Right lobe of liver (tissue), 6 donors: ENCODE measurements at regions not wholly inside any gene's neighbourhood (a gene's known extent, or its start where the extent isn't known, plus 50 kb on each side); places are given as distances from the start of the nearest gene placed in this dataset.
A peak's percentile ranks its signal among the peaks of the same experiment; 100 is the strongest.

ENCODE experiments used
- ATAC-seq, 4 donors: fragments of 200-7000 bp; cut with Tn5 transposase; one replicate each; pipeline ENCODE4 v1.9.1; 2020; ENCODE audit warnings: mild to moderate bottlenecking in 4 of 4, moderate library complexity in 4 of 4
- DNase-seq, 3 donors: peaks; one replicate each; pipeline ENCODE4 v3.0.0-alpha.2; 2020
- H3K27ac ChIP-seq, 3 donors: fragments of 200-600 bp; one replicate each; pipeline ENCODE4 v1.8.0; 2022
- H3K27me3 ChIP-seq, 2 donors: fragments of 200-600 bp; one replicate each; pipeline ENCODE4 v1.8.0; 2022
- H3K36me3 ChIP-seq, 4 donors: fragments of 200-600 bp; sonication (generic) in 1 of 4; one replicate each; pipeline versions ENCODE4 v1.5.1 to v1.8.0; 2017 to 2022; ENCODE audit warnings: control low read depth in 1 of 4
- H3K4me1 ChIP-seq, 4 donors: fragments of 200-600 bp; sonication (generic) in 1 of 4; one replicate each; pipeline versions ENCODE4 v1.5.1 to v1.8.0; 2017 to 2022; ENCODE audit warnings: control low read depth in 1 of 4
- H3K4me3 ChIP-seq, 3 donors: fragments of 200-600 bp; one replicate each; pipeline ENCODE4 v1.8.0; 2022
- H3K9me3 ChIP-seq, 4 donors: fragments of 200-600 bp; sonication (generic) in 1 of 4; one replicate each; pipeline versions ENCODE4 v1.5.1 to v1.8.0; 2017 to 2022; ENCODE audit warnings: control low read depth in 1 of 4
- POLR2A ChIP-seq: fragments of 450-650 bp; IDR thresholded peaks from one replicate; pipeline ENCODE4 v1.6.1; 2017; ENCODE audit warnings: antibody characterized with exemption, mild to moderate bottlenecking
- WGBS: methylation state at CpG from one replicate; pipeline ENCODE4 v1.1.6; 2018; ENCODE audit warnings: low coverage, low lambda C conversion rate; ENCODE audit not compliant: insufficient coverage; ENCODE audit errors: missing lambda C conversion rate; 5-methylcytosine and 5-hydroxymethylcytosine counted together
- intact Hi-C, 2 donors: fragments of 100-400 bp; cut with DNase I; formaldehyde crosslinking; loops; one replicate each; pipeline versions ENCODE4 v1.11.2 to v1.14.1; 2022
- TF ChIP-seq, protein P1 (sequence below), 4 donors: fragments of 200-600 bp in 3 of 4; fragments of 450-650 bp in 1 of 4; IDR thresholded peaks; one replicate each; pipeline versions ENCODE4 v1.5.1 to v1.8.0; 2016 to 2022; ENCODE audit warnings: antibody characterized with exemption in 4 of 4, mild to moderate bottlenecking in 2 of 4
- donor health status: DM: no; HTN: yes; CAD: no.
- donor health status: DM: no; HTN: no; CAD: no.
- donor health status: DM: no; HTN: no; CAD: no.
- donor health status: DM: no; HTN: yes; CAD: no.
- donor health status: DM: no; HTN: yes; CAD: no.

DNA sequence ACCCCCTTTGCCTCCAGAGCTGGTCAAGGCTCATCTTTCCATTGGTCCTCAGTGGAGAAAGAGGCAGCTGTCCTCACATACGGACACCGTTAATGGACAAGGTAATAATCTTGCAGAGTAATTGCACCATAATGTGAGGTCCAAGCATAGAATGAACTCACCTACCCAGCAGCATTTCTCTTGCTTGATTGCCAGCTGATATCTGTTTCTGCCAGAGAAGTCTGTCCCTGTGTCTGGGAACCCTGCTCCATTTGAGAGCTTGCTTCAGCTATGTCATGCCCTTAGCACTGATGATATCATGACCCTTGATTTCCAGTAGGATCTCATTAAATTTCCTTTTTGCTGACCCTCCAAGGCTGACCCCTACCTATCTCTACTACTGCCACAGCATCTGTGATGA, 154.6 kb downstream of the PIK3R1 start:
- no peak for DNase-seq
- Histone ChIP-seq H3K36me3 (no peaks in the 10 kb centered on the region), H3K4me3 (no peak overlapping the region), H3K27me3 (no peaks in the 10 kb centered on the region), H3K27ac (no peak overlapping the region), H3K9me3 (no peaks in the 10 kb centered on the region), H3K4me1 (no peaks in the 10 kb centered on the region)
- intact Hi-C loops = no loop called here
- WGBS = 100% methylated on average over 2 of the region's 2 CpGs
- no peak for ATAC-seq
- TF ChIP-seq, protein P1, sequence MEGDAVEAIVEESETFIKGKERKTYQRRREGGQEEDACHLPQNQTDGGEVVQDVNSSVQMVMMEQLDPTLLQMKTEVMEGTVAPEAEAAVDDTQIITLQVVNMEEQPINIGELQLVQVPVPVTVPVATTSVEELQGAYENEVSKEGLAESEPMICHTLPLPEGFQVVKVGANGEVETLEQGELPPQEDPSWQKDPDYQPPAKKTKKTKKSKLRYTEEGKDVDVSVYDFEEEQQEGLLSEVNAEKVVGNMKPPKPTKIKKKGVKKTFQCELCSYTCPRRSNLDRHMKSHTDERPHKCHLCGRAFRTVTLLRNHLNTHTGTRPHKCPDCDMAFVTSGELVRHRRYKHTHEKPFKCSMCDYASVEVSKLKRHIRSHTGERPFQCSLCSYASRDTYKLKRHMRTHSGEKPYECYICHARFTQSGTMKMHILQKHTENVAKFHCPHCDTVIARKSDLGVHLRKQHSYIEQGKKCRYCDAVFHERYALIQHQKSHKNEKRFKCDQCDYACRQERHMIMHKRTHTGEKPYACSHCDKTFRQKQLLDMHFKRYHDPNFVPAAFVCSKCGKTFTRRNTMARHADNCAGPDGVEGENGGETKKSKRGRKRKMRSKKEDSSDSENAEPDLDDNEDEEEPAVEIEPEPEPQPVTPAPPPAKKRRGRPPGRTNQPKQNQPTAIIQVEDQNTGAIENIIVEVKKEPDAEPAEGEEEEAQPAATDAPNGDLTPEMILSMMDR (IDR thresholded peaks at IDR 0.05) = no peak

DNA sequence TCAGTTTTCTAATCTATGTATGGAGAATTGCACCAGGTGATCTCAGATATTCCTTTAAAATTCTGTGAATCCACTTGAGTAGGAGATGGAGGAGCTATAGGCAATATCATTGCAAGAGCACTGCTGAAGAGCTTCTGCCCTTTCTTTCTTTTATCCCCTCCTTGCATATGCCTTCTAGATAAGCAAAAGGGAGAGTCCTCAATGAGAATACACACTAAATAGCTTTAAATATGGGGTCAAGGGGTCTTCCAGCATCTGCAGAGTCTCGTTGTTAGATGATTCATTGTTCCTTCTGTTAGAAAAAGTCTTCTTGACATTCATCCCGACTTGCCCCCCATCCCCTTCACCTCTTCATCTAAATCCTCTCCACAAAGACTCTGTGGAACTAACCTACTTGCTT, 156.1 kb downstream of the PIK3R1 start:
- Histone ChIP-seq H3K36me3 (no peaks in the 10 kb centered on the region), H3K4me3 (no peak overlapping the region), H3K9me3 (no peaks in the 10 kb centered on the region), H3K4me1 (no peaks in the 10 kb centered on the region), H3K27me3 (no peaks in the 10 kb centered on the region), H3K27ac (no peak overlapping the region)
- DNase-seq (no peak), ATAC-seq (no peak)
- WGBS = 65% methylated on average over 2 of the region's 2 CpGs
- TF ChIP-seq, protein P1 (IDR thresholded peaks at IDR 0.05) = no peak
- TF ChIP-seq POLR2A = no peak
- intact Hi-C loops = no loop called here

DNA sequence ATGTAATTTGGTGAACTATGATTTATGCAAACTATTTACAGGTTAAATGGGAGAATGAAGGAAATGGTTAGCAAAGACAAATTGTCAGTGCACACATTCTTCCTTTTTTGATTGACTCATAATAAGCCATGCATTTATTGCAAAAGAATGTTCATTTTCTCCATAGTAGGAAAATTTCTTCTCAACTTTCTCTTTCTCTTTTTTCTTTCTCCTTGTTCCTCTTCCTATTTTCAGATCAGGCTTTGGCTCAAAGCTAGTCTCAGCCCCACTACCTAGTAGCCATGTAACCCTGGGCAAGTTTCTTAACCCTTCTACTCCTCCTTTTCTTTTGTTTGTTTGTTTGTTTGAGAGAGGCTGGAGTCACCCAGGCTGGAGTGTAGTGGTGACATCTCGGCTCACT, 156.6 kb downstream of the PIK3R1 start:
- no peaks in the 10 kb centered on the region for H3K9me3 ChIP-seq
- H3K27me3 ChIP-seq = no peaks in the 10 kb centered on the region
- WGBS = 89% methylated on average over 1 of the region's 1 CpG
- no peak overlapping the region for H3K4me3 ChIP-seq
- H3K4me1 ChIP-seq = no peaks in the 10 kb centered on the region
- no peaks in the 10 kb centered on the region for H3K36me3 ChIP-seq
- no peak overlapping the region for H3K27ac ChIP-seq
- DNase-seq = no peak
- peak in 1 of 4 donors; percentile 15 for ATAC-seq
- TF ChIP-seq, protein P1 (IDR thresholded peaks at IDR 0.05) = no peak
- TF ChIP-seq POLR2A = no peak
- intact Hi-C loops = no loop called here

DNA sequence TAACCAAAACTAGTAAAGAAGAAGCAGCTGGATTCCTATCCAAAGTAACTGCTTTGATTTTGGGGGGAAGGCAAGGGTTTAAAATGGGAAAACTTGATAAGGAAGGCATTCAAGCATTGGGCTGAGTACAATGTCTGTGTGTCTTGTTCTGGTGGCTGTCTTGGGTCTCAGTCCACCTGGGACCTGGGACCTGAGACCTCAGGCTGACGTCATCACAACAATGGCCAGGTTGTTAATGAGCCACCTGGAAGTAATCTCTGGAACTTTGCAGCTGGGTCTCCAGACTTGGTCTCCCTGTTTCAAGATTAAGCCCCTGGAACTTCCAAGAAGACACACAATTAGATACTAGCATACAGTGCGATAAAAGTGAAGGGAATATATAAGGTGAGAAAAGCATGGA, 157.5 kb downstream of the PIK3R1 start:
- no peaks in the 10 kb centered on the region for H3K9me3 ChIP-seq
- intact Hi-C loops = no loop called here
- H3K27me3 ChIP-seq = no peaks in the 10 kb centered on the region
- H3K27ac ChIP-seq = no peak overlapping the region
- TF ChIP-seq, protein P1 (IDR thresholded peaks at IDR 0.05) = no peak
- no peak for TF ChIP-seq POLR2A
- no peaks in the 10 kb centered on the region for H3K4me1 ChIP-seq
- H3K36me3 ChIP-seq = no peaks in the 10 kb centered on the region
- no peak for ATAC-seq
- 100% methylated on average over 1 of the region's 2 CpGs for WGBS
- H3K4me3 ChIP-seq = no peak overlapping the region
- DNase-seq = no peak
